ENCODE measurements at regions not wholly inside any gene's neighbourhood (a gene's known extent, or its start where the extent isn't known, plus 50 kb on each side); places are given as distances from the start of the nearest gene placed in this dataset.
"Not testable (repeated sequence)": the region's sequence is repeated elsewhere in the genome, so short reads cannot be mapped to it uniquely, and the experiment has no call there.

- DNase-seq (ENCODE audit: low spot score), result no peak
- intact Hi-C loops (cut with DNase I), result no loop called here
Measured at GRCh38 chr7:66524738-66525137, 103.9 kb upstream of the KCTD7 start.

GRCh38 chr7:66526782-66527181 lies 101.9 kb upstream of the KCTD7 start:
- intact Hi-C loops (cut with DNase I); DNase-seq (ENCODE audit: low spot score): not testable (repeated sequence)

GRCh38 chr7:66528652-66529051 lies 100.0 kb upstream of the KCTD7 start:
- intact Hi-C loops (cut with DNase I), result no loop called here
- no peak for DNase-seq (ENCODE audit: low spot score)

GRCh38 chr7:66529883-66530610 lies 98.6 kb upstream of the KCTD7 start:
- no peak for DNase-seq (ENCODE audit: low spot score)

GRCh38 chr7:66535414-66536329 lies 93.0 kb upstream of the KCTD7 start:
- DNase-seq (ENCODE audit: low spot score), result no peak
- intact Hi-C loops (cut with DNase I), result no loop called here

More at GRCh38 chr7:66529883-66530610, 98.6 kb upstream of the KCTD7 start:
- intact Hi-C loops (cut with DNase I), result no loop called here

GRCh38 chr7:66537380-66537779 lies 91.3 kb upstream of the KCTD7 start:
- intact Hi-C loops (cut with DNase I), result no loop called here
- no peak for DNase-seq (ENCODE audit: low spot score)

- intact Hi-C loops (cut with DNase I), result no loop called here
- no peak for DNase-seq (ENCODE audit: low spot score)
Measured at GRCh38 chr7:66537876-66538275, 90.8 kb upstream of the KCTD7 start.

GRCh38 chr7:66539264-66539623 lies 89.4 kb upstream of the KCTD7 start:
- intact Hi-C loops (cut with DNase I), result no loop called here
- no peak for DNase-seq (ENCODE audit: low spot score)

- no peak for DNase-seq (ENCODE audit: low spot score)
- intact Hi-C loops (cut with DNase I), result no loop called here
Measured at GRCh38 chr7:66539902-66540375, 88.7 kb upstream of the KCTD7 start.

GRCh38 chr7:66542049-66542448 lies 86.6 kb upstream of the KCTD7 start:
- no peak for DNase-seq (ENCODE audit: low spot score)
- intact Hi-C loops (cut with DNase I), result no loop called here

- no peak for DNase-seq (ENCODE audit: low spot score)
- intact Hi-C loops (cut with DNase I), result no loop called here
Measured at GRCh38 chr7:66542528-66543269, 86.0 kb upstream of the KCTD7 start.

GRCh38 chr7:66549466-66549865 lies 79.2 kb upstream of the KCTD7 start:
- DNase-seq (ENCODE audit: low spot score), result peak; percentile 62

GRCh38 chr7:66553001-66553400 lies 75.7 kb upstream of the KCTD7 start:
- DNase-seq (ENCODE audit: low spot score), result peak; percentile 52

More at GRCh38 chr7:66549466-66549865, 79.2 kb upstream of the KCTD7 start:
- intact Hi-C loops (cut with DNase I), result no loop called here

GRCh38 chr7:66553675-66554074 lies 75.0 kb upstream of the KCTD7 start:
- intact Hi-C loops (cut with DNase I); DNase-seq (ENCODE audit: low spot score): not testable (repeated sequence)

More at GRCh38 chr7:66553001-66553400, 75.7 kb upstream of the KCTD7 start:
- intact Hi-C loops (cut with DNase I), result no loop called here

- intact Hi-C loops (cut with DNase I), result not testable (repeated sequence)
- peak; percentile 51 for DNase-seq (ENCODE audit: low spot score)
Measured at GRCh38 chr7:66554291-66554690, 74.4 kb upstream of the KCTD7 start.

GRCh38 chr7:66554842-66555430 lies 73.7 kb upstream of the KCTD7 start:
- DNase-seq (ENCODE audit: low spot score), result peak; percentile 40
- intact Hi-C loops (cut with DNase I), result not testable (repeated sequence)

GRCh38 chr7:66556177-66556548 lies 72.5 kb upstream of the KCTD7 start:
- intact Hi-C loops (cut with DNase I), result no loop called here
- DNase-seq (ENCODE audit: low spot score), result peak; percentile 77

- DNase-seq (ENCODE audit: low spot score), result peak; percentile 71
- intact Hi-C loops (cut with DNase I), result no loop called here
Measured at GRCh38 chr7:66556549-66557213, 72.0 kb upstream of the KCTD7 start.
